Erythroblast (primary cell): ENCODE measurements at regions not wholly inside any gene's neighbourhood (a gene's known extent, or its start where the extent isn't known, plus 50 kb on each side); places are given as distances from the start of the nearest gene placed in this dataset.

ENCODE experiments used
- GATA1 ChIP-seq: IDR thresholded peaks from 2 replicates; pipeline ENCODE4 v1.6.1; 2011; ENCODE audit warnings: low read depth, mild to moderate bottlenecking, control low read depth, low read length, moderate library complexity
- POLR2A ChIP-seq: IDR thresholded peaks from 2 replicates; pipeline ENCODE4 v1.6.1; 2011; ENCODE audit warnings: mild to moderate bottlenecking, low read length

DNA sequence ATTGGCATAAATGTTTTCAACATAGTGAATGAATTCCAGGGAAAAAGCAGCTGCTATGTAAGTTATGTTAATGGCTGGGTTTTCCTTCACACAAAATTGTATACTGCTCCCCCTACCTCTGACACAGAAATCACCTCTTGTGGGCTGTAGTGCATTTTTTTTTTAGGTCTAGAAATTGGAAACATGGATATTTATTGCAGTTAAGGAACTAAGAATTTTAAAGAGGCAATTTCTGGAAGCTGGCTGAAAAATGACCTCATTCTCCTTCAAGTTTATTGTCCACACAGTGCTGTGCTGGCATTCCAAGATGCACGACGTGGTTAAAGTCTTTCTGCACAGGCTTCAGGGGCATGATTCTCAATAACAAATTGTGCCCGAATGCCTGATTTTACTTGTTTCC lies 1424.2 kb downstream of the MRPL39 start:
- TF ChIP-seq POLR2A: no peak
- TF ChIP-seq GATA1: no peak
